GM19468 (cell line): ENCODE measurements at regions not wholly inside any gene's neighbourhood (a gene's known extent, or its start where the extent isn't known, plus 50 kb on each side); places are given as distances from the start of the nearest gene placed in this dataset.
"Not testable (repeated sequence)": the region's sequence is repeated elsewhere in the genome, so short reads cannot be mapped to it uniquely, and the experiment has no call there.

ENCODE experiments used
- ATAC-seq: cut with Tn5 transposase; IDR thresholded peaks from one replicate; pipeline ENCODE4 v1.9.1; 2021; ENCODE audit warnings: mild to moderate bottlenecking, moderate library complexity, moderate number of reproducible peaks; ENCODE audit not compliant: unreplicated experiment; ENCODE audit errors: extremely low read depth

GRCh38 chr4:177225605-177226004, 84.1 kb upstream of the NEIL3 start:
- ATAC-seq = peak; percentile 52

GRCh38 chr4:177227636-177228035, 82.0 kb upstream of the NEIL3 start:
- no peak for ATAC-seq

GRCh38 chr4:177228599-177228998, 81.1 kb upstream of the NEIL3 start:
- no peak for ATAC-seq

DNA sequence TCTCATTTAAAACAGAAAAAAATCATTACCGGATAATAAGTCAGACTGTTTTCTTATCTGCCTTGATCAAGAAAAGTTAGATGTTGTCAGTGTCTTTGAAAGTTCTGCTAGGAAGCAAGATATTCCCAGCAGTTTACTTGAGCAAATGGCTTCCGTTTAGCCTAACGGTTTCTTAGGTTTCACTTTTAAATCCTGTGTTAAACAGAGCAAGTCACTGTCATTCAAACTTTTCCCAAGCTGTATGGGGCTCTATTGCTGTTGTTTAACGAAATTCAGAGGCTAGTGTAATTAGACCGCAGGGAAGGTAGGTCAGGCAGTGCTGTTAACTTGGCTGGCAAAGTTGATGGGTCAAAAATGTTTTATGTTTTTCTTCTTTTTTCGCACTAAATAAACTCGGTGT, 80.3 kb upstream of the NEIL3 start:
- ATAC-seq = no peak

DNA sequence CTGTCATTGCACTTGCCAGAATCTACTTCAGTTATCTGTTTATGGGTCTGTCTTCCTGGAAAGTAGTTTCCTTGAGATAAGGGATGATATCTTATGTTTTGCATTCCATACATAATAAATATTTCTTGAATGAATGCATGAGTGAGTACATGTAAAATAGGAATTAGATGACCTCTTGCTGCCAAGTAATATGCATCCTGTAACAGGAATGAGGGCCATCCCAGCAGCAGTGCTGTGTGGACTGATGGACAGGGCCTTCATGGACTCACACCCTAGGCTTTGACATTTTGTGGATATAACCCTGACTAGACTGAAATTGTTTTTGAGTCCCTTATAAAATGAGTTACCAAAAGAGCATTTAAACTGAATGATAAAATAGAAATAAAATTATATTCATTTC, 77.2 kb upstream of the NEIL3 start:
- ATAC-seq = no peak

DNA sequence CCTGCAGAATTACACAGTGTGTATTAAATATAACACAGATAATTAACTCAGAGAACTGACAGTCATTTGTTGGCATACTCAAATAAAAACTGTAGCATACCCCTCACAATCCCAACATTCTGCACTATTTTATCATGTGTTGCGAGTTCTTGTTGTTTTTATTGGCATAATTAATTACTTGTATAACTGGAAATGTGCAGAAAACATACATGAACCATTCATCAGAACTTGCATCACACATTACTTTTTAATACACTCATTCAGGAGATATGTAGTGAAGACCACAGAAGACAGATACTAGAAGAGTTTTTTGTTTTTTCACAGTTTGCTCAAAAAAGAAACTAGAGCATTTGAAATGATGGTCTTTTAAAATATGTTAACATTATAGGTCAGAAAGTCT, 74.6 kb upstream of the NEIL3 start:
- ATAC-seq = no peak

GRCh38 chr4:177236886-177237285, 72.8 kb upstream of the NEIL3 start:
- ATAC-seq = no peak

GRCh38 chr4:177237291-177237690, 72.4 kb upstream of the NEIL3 start:
- ATAC-seq = no peak

- ATAC-seq = no peak
These were observed 70.2 kb upstream of the NEIL3 start for GRCh38 chr4:177239477-177239876.

DNA sequence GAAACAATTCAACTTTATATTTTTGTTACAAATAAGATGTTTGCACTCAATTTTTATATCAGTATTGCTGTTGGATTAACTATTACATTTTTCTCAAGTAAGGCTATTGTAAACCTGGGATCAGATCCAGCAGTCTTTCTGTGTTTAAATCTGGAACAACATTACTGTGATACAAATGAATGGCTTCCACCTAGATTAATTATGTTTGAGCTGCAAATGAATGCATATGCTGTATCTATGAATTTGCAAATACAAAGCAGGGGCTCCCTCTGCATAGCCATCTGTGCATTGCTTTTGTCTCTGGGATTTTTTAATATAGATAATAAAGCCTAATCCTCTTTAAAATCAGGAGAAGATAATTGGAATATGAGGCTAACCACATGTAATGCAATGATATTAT, 69.8 kb upstream of the NEIL3 start:
- no peak for ATAC-seq

DNA sequence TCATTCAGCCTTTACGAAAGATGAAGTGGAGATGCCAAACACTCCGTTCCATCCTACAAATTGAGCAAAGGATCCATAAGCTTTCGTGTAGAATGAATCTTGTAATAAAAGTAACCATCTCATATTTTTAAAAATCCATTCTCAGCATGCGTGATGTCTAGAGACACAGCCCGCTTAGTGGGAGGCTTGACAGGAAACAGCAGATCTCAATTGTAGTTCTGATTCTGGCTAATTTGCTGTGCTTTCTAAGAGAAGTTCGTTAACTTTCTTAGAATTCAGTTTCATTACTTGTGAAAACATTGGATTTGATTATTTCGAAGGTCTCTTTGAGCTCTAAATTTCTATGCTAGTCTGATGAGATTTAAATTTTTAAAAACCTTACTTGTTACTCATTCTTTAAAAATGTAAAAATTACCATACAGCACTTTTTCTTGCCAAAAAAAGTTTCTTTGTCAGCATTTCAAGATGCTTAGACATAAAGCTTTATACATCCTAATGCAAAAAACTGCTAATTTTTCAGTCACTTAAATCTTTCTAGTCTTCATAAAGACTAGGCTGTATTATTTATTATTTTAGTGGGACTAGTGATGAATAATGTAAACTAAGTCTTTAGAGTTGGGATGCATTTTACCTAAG, 66.9 kb upstream of the NEIL3 start:
- ATAC-seq = no peak

DNA sequence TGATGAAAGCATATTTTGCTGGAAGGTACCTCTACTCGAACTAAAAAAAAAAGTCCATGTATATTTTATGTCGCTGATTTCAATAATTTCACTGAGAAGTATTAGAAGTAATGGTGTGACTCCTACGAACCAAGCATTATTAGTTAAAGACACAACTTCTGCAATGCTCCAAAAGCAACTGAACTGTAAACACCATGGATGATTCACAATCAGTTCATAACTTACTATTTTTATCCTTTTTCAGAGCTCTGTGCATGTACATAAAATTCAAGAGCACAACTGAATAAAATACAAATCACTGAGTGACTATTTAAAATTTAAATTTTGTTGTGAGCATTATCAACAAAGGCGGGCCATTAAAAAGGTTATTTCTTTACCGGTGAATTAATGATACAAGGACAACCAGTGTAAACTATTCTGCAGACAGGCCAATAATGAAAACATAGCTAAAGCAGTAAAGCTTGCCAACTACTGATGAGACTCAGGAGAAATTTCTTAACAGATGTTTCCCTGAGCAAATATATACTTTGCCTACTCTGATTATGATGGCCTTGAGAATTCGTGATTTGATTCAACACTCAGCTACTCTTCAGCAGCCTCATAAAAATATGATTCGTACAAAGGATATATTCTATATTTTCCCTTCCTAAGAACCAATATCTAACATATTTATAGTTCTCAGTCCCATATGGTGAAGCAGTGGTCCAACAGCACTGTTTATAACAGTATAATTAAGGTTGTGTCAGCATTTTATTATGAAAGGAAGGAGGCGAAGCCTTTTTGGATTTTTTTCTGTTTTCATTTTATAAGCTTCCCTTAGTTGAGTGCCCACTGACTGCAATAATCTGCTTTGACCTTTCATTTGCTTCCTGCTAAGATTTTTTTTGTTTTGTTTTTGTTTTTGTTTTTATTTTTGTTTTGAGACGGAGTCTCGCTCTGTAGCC, 62.8 kb upstream of the NEIL3 start:
- no peak for ATAC-seq

GRCh38 chr4:177250056-177250696, 59.5 kb upstream of the NEIL3 start:
- ATAC-seq = peak; percentile 88

DNA sequence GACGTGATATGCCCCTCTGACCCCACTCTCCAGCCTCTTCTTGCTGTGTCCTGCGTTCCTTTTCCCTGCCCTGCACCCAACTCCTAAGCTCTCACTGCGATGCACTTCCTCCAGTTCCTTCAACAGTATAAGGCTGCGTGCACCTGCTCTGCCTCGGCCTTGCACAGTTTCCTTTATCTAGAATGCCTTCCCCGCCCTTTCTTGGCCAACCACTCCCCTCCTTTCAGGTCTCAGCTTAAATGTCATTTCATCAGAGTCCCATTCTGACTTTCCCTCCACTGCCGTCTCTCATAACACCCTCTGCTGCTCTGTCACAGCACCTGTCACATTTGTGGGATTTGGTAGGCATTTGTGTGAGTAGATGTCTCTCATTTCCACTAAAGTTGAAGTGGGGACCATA, 58.4 kb upstream of the NEIL3 start:
- ATAC-seq = no peak

- ATAC-seq = no peak
These were observed 54.3 kb upstream of the NEIL3 start for GRCh38 chr4:177255359-177255758.

DNA sequence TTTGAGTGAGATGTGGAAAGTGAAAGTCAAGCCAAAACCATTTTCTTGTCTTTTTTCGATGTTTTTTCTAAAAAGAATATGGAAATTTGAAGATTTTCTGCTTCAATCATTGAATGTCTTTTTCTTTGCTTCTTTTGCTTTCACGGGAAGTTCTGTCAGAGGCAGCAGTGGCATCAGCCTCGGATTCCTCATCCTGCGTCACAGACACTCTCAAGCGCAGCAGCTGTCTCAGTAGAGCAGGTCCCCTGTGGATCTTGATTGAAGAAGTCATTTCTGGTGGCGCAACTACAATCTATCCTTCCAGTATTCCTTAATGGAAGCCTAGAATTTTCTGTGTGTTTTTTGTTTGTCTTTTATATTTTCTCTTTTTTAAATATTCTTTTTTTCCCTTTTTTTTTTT, 52.7 kb upstream of the NEIL3 start:
- no peak for ATAC-seq

- ATAC-seq = not testable (repeated sequence)
These were observed 50.2 kb upstream of the NEIL3 start for GRCh38 chr4:177259466-177259865.
